ENCODE measurements at regions not wholly inside any gene's neighbourhood (a gene's known extent, or its start where the extent isn't known, plus 50 kb on each side); places are given as distances from the start of the nearest gene placed in this dataset.

DNA sequence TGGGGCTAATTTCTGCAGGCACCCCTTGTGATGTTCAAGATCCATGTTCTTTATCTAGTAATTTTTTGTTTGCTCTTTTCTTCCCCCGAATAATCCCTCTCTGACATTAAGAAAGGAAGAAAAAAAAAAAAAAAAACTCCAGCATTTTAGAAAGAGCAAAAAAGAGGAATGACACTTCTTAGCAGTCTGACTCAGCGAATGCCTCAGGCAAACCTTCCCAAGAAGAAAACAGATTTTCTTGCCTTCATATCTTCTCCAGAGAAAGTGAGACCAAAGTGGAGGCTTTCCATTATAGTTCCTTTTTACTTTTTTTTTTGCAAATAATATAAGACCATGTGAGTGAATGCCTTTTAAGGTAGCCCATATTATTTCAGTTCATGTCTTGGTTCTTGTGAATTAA lies 479.0 kb upstream of the SYT1 start:
- no peak for TF ChIP-seq SP1 (IDR thresholded peaks at IDR 0.05)
- TF ChIP-seq SUZ12 (IDR thresholded peaks at IDR 0.05), result no peak
- TF ChIP-seq L3MBTL2 (conservative IDR thresholded peaks at IDR 0.05), result no peak
- no peak for TF ChIP-seq FOXM1 (IDR thresholded peaks at IDR 0.05; ENCODE audit: borderline replicate concordance)
- no peak for TF ChIP-seq TARDBP (IDR thresholded peaks at IDR 0.05)

Measured in HEK293T (cell line).